AG04450 (cell line): ENCODE measurements at regions not wholly inside any gene's neighbourhood (a gene's known extent, or its start where the extent isn't known, plus 50 kb on each side); places are given as distances from the start of the nearest gene placed in this dataset.

Source experiments
- CTCF ChIA-PET: fragments of 300-600, 350-600 bp; formaldehyde crosslinking; extraction: SDS; loops from one replicate; lab custom pipeline; 2022; ENCODE audit warnings: antibody characterized with exemption, inconsistent platforms; lab: Charles Lee
- POLR2A ChIA-PET: fragments of 350-600 bp; formaldehyde crosslinking; extraction: SDS; loops from one replicate; lab custom pipeline; 2021; ENCODE audit warnings: antibody characterized with exemption, inconsistent platforms; lab: Yijun Ruan, JAX
- DNase-seq: peaks from one replicate; pipeline ENCODE4 v3.0.0-alpha.2; 2011; ENCODE audit warnings: low read depth, low spot score
- H3K27ac ChIP-seq: one replicate; pipeline ENCODE4 v1.5.1; 2012; ENCODE audit warnings: low read depth, low read length, control low read depth
- H3K27me3 ChIP-seq: one replicate; pipeline ENCODE4 v1.6.0; 2012; ENCODE audit warnings: low read length; ENCODE audit not compliant: control insufficient read depth, insufficient read depth
- H3K4me3 ChIP-seq: 2 replicates; pipeline ENCODE4 v1.5.1; 2011; ENCODE audit warnings: mild to moderate bottlenecking, low read depth, low read length, control low read depth
- H3K9me3 ChIP-seq: 2 replicates; pipeline ENCODE4 v1.5.1; 2012; ENCODE audit warnings: low read length; ENCODE audit not compliant: control insufficient read depth, insufficient read depth
- TF ChIP-seq, protein P1 (sequence below): IDR thresholded peaks from 2 replicates; pipeline ENCODE4 v1.5.1; 2011; ENCODE audit warnings: low read depth, low read length, control low read depth, inconsistent platforms

DNA sequence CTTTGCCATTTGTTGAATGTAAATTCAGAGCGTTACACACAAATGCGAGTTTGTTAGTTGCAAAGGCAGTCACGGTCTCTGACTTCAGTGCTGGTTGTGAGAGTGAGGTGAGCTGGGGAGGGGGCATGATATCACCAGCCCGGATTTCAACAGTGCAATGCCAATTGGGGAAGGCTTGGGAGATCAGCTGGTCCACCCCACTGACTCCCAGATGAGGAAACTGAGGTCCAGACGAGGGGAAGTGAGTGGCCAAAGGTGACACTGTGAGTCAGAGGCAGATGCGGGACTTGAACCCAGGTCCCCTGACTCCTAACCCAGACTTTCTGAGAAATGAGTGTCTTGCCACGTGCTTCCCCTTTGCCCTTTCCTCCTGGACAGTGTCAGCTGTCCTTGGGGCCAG lies 62.1 kb downstream of the CEBPB start:
- Histone ChIP-seq H3K27me3 (no peaks in the 10 kb centered on the region), H3K9me3 (no peaks in the 10 kb centered on the region; the same call in 1 of the 2 replicates), H3K4me3 (no peak overlapping the region), H3K27ac (peak overlapping the region; percentile 94)
- no peak for DNase-seq
- ChIA-PET CTCF (no interaction called here), POLR2A (interaction anchor here (1.3 kb wide), 1 partner anchor 62 kb away, joined by 3 read pairs; the partner anchor contains the start of gene CEBPB)
- TF ChIP-seq, protein P1, sequence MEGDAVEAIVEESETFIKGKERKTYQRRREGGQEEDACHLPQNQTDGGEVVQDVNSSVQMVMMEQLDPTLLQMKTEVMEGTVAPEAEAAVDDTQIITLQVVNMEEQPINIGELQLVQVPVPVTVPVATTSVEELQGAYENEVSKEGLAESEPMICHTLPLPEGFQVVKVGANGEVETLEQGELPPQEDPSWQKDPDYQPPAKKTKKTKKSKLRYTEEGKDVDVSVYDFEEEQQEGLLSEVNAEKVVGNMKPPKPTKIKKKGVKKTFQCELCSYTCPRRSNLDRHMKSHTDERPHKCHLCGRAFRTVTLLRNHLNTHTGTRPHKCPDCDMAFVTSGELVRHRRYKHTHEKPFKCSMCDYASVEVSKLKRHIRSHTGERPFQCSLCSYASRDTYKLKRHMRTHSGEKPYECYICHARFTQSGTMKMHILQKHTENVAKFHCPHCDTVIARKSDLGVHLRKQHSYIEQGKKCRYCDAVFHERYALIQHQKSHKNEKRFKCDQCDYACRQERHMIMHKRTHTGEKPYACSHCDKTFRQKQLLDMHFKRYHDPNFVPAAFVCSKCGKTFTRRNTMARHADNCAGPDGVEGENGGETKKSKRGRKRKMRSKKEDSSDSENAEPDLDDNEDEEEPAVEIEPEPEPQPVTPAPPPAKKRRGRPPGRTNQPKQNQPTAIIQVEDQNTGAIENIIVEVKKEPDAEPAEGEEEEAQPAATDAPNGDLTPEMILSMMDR, result no peak

DNA sequence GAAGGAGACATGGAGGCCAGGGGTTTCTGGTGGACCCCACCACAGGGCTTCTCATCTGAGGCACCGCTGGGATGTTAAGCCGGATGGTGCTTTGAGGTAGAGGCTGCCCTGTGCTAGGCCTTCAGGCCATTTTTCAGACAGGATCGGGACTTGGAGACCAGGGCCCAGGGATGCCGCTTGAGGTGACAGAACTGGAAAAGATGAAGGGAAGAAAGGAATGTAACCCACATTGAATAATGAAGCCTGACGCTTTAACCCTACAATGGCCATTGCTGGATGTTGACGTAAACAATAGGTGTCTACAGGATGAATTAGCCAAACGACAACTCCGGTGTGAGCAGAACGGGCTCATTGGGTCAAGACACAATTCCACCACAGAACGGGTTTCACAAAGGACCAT lies 62.5 kb downstream of the CEBPB start:
- Histone ChIP-seq H3K27ac (peak overlapping the region; percentile 94), H3K4me3 (no peak overlapping the region), H3K9me3 (no peaks in the 10 kb centered on the region; the same call in 1 of the 2 replicates), H3K27me3 (no peaks in the 10 kb centered on the region)
- POLR2A ChIA-PET, result interaction anchor here (1.3 kb wide), 1 partner anchor 62 kb away, joined by 3 read pairs; the partner anchor contains the start of gene CEBPB
- TF ChIP-seq, protein P1, result no peak
- CTCF ChIA-PET, result no interaction called here
- DNase-seq, result no peak

DNA sequence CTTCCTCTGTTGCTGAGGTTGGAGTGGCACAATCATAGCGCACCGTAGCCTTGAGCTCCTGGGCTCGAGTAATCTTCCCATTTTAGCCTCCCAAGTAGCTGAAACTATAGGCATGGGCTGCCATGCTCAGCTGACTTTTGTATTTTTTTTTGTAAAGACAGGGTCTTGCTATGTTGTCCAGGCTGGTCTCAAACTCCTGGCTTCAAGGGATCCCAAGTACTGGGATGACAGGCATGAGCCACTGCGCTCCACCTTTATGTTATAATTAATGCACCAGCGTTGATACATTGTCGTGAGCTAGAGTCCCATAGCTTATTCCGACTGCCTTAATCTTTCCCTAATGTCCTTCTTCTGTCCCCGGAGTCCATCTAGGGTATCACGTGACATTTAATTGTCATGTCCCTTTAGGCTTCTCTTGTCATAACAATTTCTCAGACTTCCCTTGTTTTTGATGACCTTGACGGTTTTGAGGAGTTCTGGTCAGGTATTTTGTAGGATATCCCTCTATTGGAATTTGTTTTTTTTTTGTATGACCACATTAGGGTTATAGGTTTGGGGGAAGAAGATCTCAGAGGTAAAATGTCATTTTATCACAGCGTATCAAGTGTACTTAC lies 63.9 kb downstream of the CEBPB start:
- POLR2A ChIA-PET, result no interaction called here
- CTCF ChIA-PET, result interaction anchor here (0.6 kb wide), 1 partner anchor 549 kb away, joined by 4 read pairs; no protein-coding TSS in a partner anchor
- TF ChIP-seq, protein P1, result no peak
- Histone ChIP-seq H3K9me3 (no peaks in the 10 kb centered on the region; the same call in 1 of the 2 replicates), H3K4me3 (no peak overlapping the region), H3K27ac (no peak overlapping the region), H3K27me3 (no peaks in the 10 kb centered on the region)
- DNase-seq, result no peak

DNA sequence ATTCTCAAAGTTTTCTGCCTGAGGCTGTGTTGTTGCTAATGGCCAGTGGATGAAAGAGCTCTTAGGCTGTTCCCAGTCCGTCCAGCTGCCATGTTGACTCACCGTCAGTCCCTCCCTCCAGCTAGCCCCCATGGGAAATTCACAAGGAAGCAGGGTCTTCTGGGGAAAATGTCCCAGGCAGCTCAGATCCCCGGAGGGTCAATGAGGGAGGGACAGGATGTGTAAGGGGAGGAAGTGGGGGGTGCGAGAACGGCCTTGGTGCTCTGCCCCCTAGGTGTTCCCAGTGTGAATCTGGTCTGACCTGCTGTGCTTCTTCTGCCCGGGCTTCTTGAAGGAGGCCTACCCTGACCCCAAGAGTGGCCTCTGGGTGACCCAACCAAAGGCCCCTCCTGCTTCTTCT lies 65.9 kb downstream of the CEBPB start:
- H3K27ac ChIP-seq, result no peak overlapping the region
- no peak for DNase-seq
- ChIA-PET CTCF (no interaction called here), POLR2A (no interaction called here)
- no peaks in the 10 kb centered on the region; the same call in 1 of the 2 replicates for H3K9me3 ChIP-seq
- H3K4me3 ChIP-seq, result no peak overlapping the region
- H3K27me3 ChIP-seq, result no peaks in the 10 kb centered on the region
- TF ChIP-seq, protein P1, result no peak

DNA sequence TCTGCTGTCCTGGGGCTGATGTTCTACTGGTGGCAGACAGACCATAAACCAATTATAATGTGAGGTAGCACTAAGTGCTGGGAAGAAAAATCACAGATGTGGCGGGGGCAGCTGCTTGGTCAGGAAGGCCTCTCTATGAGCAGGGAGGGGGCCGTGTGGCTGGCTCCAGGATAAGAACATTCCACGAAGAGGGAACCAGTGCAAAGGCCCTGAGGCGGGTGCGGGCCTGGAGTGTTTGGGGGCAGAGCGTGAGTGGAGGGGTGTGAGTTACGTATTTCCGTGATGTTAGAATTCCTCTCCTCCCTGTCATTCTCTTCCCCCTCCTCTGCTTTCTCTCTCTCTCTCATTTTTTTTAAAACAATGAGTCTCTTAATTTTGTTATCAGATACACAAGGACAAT lies 67.2 kb downstream of the CEBPB start:
- ChIA-PET POLR2A (no interaction called here), CTCF (no interaction called here)
- H3K4me3 ChIP-seq, result no peak overlapping the region
- no peak for DNase-seq
- TF ChIP-seq, protein P1, result no peak
- H3K27ac ChIP-seq, result no peak overlapping the region
- H3K27me3 ChIP-seq, result no peaks in the 10 kb centered on the region
- H3K9me3 ChIP-seq, result no peaks in the 10 kb centered on the region; the same call in 1 of the 2 replicates
